ENCODE measurements at regions not wholly inside any gene's neighbourhood (a gene's known extent, or its start where the extent isn't known, plus 50 kb on each side); places are given as distances from the start of the nearest gene placed in this dataset.
"Not testable (repeated sequence)": the region's sequence is repeated elsewhere in the genome, so short reads cannot be mapped to it uniquely, and the experiment has no call there.

- DNase-seq, result no peak
These were observed 60.8 kb upstream of the CCDC179 start for GRCh38 chr11:22920939-22921565.

- DNase-seq, result no peak
These were observed 62.4 kb upstream of the CCDC179 start for GRCh38 chr11:22922672-22923071.

- DNase-seq, result no peak
These were observed 63.3 kb upstream of the CCDC179 start for GRCh38 chr11:22923561-22923960.

GRCh38 chr11:22926341-22926740 is 66.1 kb upstream of the CCDC179 start:
- DNase-seq, result no peak

DNA sequence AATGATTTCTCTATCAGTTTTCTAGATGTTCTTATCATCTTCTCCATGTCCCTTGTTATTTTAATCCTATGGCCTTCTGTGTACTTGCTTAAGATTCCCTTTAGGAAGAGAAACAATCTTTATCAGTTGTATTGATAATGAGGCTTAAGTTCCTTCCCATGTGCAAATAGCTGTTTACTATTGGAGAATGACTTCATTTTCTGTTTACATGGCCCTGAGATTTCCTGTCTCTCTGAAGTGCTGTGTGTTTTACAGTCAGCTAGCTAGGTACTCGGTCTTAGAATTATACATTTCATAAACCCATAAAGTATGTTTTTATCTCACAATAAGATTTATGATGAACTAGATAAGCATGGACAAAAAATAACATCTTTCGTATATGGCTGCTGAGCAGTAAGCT is 67.5 kb upstream of the CCDC179 start:
- no peak for DNase-seq

DNA sequence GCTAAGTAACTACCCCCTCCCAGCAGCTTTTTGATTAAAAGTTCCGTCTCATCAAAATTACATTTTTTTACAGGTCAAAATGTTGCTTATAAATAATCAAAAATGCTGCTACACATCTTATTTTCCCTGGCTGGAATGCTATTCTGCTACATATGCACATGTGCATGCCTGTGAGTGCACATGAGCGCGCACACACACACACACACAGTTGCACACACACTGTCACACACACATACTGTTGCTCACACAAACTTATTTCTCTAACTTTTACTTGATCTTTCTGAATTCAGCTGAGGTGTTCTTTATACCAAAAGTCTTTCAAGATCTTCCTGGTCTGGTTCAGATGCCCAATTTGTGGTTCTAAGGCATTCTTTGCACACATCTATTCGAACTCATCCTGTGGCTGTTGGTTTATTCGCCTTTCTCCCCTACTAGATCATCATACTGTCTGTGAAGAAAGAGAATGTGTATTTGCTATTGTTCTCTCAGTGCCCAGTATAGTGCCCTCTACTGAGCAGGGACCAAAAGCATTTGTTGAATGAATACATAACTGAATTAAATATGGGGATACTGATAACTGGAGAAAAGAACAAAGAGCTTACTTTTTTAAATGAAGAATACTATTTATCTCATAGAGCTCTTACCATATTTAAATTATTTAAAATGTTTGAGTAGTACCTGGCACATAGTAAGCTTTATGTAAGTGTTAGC is 68.1 kb upstream of the CCDC179 start:
- no peak for DNase-seq

DNA sequence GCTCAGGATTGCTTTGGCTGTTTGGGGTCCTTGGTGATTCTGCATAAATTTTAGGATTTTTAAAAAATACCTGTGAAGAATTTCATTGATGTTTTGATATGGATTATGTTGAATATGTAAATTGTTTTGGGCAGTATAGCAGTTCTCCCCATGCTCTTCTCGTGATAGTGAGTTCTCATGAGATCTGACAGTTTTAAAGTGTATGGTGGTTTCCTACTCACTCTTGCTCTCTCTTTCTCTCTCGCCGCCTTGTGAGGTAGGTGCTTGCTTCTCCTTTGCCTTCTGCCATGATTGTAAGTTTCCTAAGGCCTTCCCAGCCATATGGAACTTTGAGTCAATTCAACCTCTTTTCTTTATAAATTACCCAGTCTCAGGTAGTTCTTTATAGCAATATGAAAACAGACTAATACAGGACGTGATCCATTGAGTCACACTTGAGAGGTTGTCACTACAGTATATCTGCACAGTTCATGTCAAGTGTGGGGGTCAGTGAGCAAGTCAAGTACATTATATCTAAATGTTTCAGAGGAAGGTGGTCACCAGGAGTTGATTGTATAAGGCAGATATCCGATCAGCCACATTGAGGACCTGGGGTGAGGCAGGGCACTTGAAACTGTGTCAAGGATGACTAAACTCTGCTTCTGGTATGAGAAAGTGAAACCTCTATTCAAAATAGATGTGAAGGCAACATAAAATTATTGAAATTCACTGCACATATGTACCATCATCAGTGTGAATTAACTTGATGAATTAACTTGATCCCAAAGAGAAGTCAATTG is 70.7 kb upstream of the CCDC179 start:
- DNase-seq, result no peak

DNA sequence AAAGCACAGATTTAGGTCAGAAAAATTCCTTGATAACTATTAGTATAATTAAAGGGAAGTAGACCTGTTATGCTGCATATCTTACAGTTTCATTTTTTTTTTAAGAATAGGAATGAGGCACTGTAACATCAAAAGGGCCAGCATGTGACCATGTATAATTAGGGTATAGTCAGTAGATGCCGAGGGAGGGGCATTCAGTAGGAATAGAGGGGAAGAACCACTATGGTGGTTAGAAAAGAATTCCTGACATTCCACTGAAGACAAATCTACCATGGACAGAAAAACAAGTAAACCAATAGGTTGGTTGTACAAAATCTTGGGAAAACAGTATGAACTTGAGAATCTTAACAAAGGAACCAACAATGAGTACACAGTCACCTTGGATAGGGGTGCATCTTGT is 78.4 kb upstream of the CCDC179 start:
- no peak for DNase-seq

GRCh38 chr11:22941544-22941943 is 81.3 kb upstream of the CCDC179 start:
- not testable (repeated sequence) for DNase-seq

DNA sequence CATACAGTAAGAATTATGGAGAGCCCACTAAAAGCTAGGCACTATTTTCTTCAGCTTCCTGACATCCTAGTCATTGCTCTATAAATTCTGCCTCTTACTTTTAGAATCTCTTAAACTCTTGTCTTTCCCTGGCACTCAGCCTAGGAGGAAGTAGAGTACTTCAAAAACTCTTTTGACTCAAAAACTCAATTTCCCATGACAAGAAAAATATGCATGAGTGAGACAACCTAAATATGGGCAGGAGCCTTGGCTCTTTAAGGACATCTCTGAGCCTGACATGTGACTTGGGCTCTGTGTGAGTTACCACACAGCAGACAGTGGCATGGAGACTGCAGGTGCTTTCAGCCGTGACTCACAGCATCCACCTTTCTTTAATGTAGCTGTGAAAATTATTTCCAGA is 97.5 kb upstream of the CCDC179 start:
- no peak for DNase-seq

DNA sequence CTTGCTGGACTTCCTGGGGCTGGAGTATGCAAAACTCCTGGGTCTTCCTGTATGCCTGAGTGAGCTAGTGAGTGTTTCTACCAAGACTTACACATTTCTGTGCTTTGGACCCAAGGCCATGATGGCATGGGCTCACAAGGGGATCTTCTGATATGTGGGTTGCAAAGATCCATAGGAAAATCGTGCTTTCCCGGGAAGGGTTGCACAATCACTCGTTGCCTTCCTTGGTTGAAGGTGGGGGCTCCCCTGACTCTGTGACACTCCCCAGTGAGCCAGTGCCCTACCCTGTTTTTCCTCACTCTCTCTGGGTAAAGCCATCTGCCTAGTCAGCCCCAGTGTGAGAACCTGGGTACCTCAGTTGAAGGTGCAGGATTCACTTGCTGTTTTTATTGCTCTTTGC is 114.0 kb upstream of the CCDC179 start:
- DNase-seq, result no peak

DNA sequence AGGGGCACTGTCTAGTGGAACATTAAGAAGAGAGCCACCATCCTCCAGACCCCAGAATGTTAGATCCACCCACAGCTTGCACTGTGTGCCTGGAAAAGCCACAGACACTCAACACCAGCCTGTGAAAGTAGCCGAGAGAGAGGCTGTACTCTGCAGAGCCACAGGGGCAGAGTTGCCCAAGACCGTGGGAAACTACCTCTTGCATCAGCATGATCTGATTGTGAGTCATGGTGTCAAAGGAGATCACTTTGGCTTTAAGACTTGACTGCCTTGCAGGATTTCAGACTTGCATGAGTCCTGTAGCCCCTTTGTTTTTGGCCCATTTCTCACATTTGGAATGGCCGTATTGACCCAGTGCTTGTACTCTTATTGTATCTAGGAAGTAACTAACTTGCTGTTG is 115.9 kb upstream of the CCDC179 start:
- peak; percentile 50 for DNase-seq

- DNase-seq, result no peak
These were observed 122.6 kb upstream of the CCDC179 start for GRCh38 chr11:22982903-22983302.

DNA sequence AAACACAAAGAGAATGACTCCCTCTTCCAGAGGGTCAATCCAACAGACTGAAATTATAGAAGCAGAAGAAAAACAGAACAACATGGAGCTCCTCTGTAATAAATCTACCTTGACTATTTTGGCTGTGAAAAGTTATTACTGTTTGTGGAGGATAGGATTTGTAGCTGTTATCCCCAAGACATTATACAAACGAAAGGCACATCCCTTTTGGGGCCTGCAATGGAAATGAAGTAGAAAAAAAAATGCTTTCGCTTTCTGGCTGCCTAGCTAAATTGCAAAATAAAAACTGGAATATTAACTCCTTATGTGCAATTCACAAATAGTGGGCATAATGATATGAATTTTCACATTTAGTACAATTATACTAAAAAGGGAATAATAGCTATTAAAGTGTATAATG is 123.8 kb upstream of the CCDC179 start:
- DNase-seq, result no peak

- DNase-seq, result no peak
These were observed 129.1 kb upstream of the CCDC179 start for GRCh38 chr11:22989371-22989770.

DNA sequence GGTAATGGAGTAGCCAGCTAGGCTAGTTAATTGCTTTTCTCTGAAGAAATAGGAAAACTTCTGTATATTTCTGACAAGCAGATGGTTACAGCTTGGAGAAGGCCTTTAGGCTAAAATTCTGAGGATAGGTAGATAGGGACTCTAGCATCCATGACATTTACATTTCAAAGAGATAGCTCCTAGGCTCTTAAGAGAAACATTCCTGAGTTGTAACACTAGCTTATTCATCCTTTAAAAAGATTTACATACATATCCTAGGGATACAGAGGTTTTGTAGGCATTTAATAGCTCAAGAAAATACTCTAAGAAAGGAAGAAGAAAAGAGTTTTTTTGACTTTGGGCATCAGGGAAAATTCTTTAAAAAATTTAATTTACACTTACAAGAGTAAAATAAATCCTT is 130.9 kb upstream of the CCDC179 start:
- DNase-seq, result no peak

GRCh38 chr11:23006730-23007129 is 146.5 kb upstream of the CCDC179 start:
- no peak for DNase-seq

DNA sequence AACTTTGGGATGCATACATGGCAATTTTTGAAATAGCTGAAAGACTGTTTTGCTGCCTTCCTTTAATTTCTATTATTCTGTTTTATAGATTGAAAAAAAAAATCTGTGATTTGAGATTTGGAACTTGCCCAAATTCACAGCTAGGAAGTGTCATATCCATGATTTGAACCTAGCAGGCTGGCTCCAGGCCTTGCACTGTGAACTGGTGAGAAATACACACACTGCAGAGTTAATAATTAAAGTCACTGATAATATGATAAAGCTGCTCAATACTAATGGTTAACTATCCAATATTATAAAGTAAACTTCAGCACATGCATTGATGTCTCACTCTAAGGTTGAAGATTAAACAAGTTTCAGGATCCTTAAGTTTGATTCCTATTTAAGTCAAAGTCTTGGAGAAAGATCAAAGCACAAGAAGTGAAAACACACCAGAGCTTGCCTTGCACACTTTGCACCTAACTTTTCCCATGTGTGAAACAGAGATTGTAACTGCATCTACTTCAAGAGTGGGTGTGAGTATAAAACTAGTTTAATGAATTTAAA is 150.6 kb upstream of the CCDC179 start:
- DNase-seq, result no peak

DNA sequence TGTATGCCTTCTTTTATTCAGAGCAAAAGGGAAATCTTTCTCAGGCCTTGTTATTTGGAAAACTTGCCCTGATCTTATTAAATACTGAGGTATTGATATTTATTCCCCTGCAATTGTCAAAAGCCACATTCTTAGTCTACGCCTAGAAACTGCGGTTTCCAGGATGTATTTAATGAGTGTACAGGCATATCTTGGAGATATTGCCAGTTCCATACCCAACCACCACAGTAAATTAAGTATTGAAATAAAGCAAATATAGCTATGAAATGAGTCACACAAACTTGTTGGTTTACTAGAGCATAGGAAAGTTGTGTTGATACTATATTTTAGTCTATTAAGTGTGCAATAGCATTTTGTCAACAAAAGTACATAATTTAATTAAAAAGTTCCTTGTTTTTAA is 152.7 kb upstream of the CCDC179 start:
- DNase-seq, result no peak

DNA sequence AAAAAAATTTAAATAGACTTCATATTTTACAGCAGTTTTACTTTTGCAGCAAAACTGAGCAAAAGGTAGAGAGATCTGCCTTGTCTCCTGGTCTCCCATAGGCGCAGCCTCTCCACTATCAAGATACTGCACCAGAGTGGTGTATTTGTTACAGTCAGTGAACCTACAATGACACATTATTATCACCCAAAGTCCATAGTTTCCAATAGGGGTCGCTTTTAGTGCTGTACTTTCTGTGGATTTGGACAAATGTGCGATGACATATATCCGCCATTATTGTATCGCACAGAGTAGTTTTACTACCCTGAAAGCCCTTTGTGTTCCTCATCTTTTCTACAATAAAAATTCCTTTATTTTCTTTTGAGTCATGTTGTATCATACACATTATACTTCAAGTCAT is 153.2 kb upstream of the CCDC179 start:
- no peak for DNase-seq

DNA sequence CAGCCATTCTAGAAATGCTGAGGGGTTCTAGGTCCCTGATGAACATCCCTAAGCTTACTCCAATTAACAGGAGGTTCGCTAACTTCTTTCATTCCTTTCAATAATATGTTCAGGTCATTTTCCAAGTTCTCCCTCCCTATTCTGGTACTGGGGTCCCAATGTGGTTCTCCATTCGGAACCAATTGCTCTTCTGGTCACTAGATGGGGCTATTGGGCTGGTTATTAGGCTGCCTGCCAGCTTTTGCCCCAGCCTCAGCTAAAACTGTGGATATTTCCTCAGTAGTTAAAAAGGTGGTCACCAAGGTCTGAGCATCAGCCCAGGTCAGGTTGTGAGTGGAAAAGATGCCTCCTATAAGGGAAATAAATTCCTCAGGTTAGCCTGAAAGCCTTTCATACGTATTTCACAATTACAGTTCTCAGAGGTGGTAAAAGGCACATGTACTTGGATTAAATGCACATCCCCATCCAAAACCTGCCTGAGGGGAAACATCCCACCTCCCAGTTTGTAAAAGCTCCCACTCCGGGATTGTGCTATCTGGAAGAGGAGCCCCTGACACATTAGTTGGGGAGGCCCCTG is 161.1 kb upstream of the CCDC179 start:
- no peak for DNase-seq

DNA sequence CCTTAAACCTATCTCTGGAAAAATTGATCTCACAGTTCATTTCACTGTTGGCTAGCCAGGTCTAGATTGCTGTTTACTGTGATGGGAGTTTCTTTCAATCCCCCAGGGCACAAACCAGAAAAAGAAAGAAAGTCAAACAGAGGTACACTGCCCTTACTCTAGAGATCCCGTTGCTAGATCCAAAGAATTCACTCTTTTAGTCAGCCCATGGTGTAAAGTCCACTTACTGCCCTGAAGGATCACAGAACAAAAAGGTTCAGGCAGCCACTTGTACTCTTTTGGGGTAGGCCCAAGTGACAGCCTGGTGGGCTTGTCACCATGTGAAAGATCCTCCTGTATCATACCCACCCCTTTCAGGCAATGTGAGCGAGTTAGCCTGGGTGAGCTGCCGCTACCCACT is 162.6 kb upstream of the CCDC179 start:
- DNase-seq, result no peak

DNA sequence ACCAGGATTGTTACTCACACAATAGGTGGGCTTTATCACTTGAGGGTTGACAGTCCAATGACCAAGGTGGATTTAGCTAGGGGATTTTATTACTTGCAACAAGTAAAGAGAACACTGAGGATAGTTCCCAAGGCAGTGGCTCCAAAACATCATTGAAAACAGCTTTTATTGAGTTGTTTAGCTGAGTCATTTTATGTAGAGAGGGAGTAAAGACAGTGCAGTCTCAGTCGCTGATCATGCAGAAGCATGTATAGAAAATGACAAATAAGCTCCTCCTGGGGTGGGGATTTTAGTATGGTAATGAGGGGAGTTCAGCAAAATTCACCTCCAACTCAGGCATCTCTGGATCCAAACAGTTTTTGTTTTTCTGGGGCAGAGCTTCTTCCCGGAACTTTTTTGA is 163.0 kb upstream of the CCDC179 start:
- no peak for DNase-seq
